A549 (cell line): ENCODE measurements at regions not wholly inside any gene's neighbourhood (a gene's known extent, or its start where the extent isn't known, plus 50 kb on each side); places are given as distances from the start of the nearest gene placed in this dataset.
"Not testable (repeated sequence)": the region's sequence is repeated elsewhere in the genome, so short reads cannot be mapped to it uniquely, and the experiment has no call there.

Experiments used
- CEBPB ChIP-seq, 2 experiments: fragments of >200 bp in 1 of 2; sonication (Bioruptor Twin) in 1 of 2; formaldehyde crosslinking in 1 of 2; IDR thresholded peaks; 2 replicates each; pipeline ENCODE4 v1.6.1; 2012 to 2016
- HMGXB4 ChIP-seq: fragments of 250-450 bp; sonication (Bioruptor Pico); IDR thresholded peaks from 2 replicates; pipeline ENCODE4 v1.5.0; 2021; ENCODE audit warnings: mild to moderate bottlenecking, moderate library complexity, borderline replicate concordance
- PBX3 ChIP-seq: IDR thresholded peaks from 2 replicates; pipeline ENCODE4 v1.6.1; 2012
- POLR2A ChIP-seq: IDR thresholded peaks from 2 replicates; pipeline ENCODE4 v1.6.1; 2012; ENCODE audit warnings: mild to moderate bottlenecking, low read length
- RAD21 ChIP-seq, 2 experiments: fragments of >200 bp in 1 of 2; sonication (Bioruptor Twin) in 1 of 2; formaldehyde crosslinking in 1 of 2; IDR thresholded peaks in 1 of 2; conservative IDR thresholded peaks in 1 of 2; 2 replicates in 1 of 2; 3 replicates in 1 of 2; pipeline ENCODE4 v1.6.1; 2012 to 2018; ENCODE audit warnings: inconsistent platforms in 1 of 2
- RFX5 ChIP-seq: fragments of 450-650 bp; IDR thresholded peaks from 2 replicates; pipeline ENCODE4 v1.7.1; 2014; ENCODE audit warnings: antibody characterized with exemption, mild to moderate bottlenecking, moderate library complexity
- TF ChIP-seq, protein P1 (sequence below): fragments of >200 bp; sonication (Bioruptor Twin); formaldehyde crosslinking; IDR thresholded peaks from 3 replicates; pipeline ENCODE4 v1.5.1; 2016

- TF ChIP-seq POLR2A; RAD21 (conservative IDR thresholded peaks at IDR 0.05 in 1 of 2, IDR thresholded peaks at IDR 0.05 in 1 of 2); PBX3; HMGXB4 (CRISPR knock-in tag); CEBPB (IDR thresholded peaks at IDR 0.05); RFX5: not testable (repeated sequence)
- TF ChIP-seq, protein P1, sequence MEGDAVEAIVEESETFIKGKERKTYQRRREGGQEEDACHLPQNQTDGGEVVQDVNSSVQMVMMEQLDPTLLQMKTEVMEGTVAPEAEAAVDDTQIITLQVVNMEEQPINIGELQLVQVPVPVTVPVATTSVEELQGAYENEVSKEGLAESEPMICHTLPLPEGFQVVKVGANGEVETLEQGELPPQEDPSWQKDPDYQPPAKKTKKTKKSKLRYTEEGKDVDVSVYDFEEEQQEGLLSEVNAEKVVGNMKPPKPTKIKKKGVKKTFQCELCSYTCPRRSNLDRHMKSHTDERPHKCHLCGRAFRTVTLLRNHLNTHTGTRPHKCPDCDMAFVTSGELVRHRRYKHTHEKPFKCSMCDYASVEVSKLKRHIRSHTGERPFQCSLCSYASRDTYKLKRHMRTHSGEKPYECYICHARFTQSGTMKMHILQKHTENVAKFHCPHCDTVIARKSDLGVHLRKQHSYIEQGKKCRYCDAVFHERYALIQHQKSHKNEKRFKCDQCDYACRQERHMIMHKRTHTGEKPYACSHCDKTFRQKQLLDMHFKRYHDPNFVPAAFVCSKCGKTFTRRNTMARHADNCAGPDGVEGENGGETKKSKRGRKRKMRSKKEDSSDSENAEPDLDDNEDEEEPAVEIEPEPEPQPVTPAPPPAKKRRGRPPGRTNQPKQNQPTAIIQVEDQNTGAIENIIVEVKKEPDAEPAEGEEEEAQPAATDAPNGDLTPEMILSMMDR, result not testable (repeated sequence)
Observed at GRCh38 chr12:63434384-63434783, 233.9 kb downstream of the DPY19L2 start.
